ENCODE measurements at regions not wholly inside any gene's neighbourhood (a gene's known extent, or its start where the extent isn't known, plus 50 kb on each side); places are given as distances from the start of the nearest gene placed in this dataset.

DNA sequence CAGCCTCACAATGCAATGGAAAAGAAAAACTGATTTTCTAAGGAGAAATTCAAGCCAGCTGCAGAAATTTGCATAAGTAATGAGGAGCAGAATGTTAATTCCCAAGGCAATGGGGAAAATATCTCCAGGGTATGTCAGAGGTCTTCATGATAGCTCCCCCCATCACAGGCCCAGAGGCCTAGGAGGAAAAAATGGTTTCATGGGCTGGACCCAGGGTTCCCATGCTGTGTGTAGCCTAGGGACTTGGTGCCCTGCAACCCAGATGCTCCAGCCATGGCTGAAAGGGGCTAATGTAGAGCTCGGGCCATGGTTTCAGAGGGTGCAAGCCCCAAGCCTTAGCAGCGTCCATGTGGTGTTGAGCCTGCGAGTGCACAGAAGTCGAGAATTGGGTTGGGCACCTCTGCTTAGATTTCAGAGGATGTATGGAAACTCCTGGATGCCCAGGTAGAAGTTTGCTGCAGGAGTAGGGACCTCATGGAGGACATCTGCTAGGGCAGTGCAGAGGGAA is 53.5 kb upstream of the TEX13C start:
- H3K27me3 ChIP-seq: no peaks in the 10 kb centered on the region

More for the DNA sequence above, 53.5 kb upstream of the TEX13C start:
- intact Hi-C loops (cut with DNase I; ENCODE audit: low total_unique reads) (no loop called here), in situ Hi-C loops (cut with MboI; ENCODE audit: low pct_ligation_motif_present in 1 of 4, low pct_unique_long_range_greater_than_20kb in 1 of 4, low sequenced_read_pairs in 3 of 4) (no loop called here)
- no peaks in the 10 kb centered on the region for H3K9me3 ChIP-seq
- H3K4me3 ChIP-seq: no peak overlapping the region
- H3K36me3 ChIP-seq: no peaks in the 10 kb centered on the region
- H3K4me1 ChIP-seq: no peaks in the 10 kb centered on the region
- 93% methylated on average over 4 of the region's 4 CpGs; no CpG with 5 or more reads in 1 of the 2 donors for WGBS, 2 donors (ENCODE audit: low coverage in 1 of 2)
- no peak for DNase-seq
- TF ChIP-seq POLR2A (IDR thresholded peaks at IDR 0.05): no peak
- TF ChIP-seq EP300 (IDR thresholded peaks at IDR 0.05; ENCODE audit: low read depth): no peak
- TF ChIP-seq POLR2AphosphoS5 (IDR thresholded peaks at IDR 0.05): no peak
- TF ChIP-seq CTCF (IDR thresholded peaks at IDR 0.05): no peak
- no peak overlapping the region for H3K27ac ChIP-seq
